ENCODE measurements at regions not wholly inside any gene's neighbourhood (a gene's known extent, or its start where the extent isn't known, plus 50 kb on each side); places are given as distances from the start of the nearest gene placed in this dataset.
A peak's percentile ranks its signal among the peaks of the same experiment; 100 is the strongest.

- H2AFZ ChIP-seq (ENCODE audit: low read length) = no peak overlapping the region
- CTCF ChIA-PET = no interaction called here
- no peaks in the 10 kb centered on the region for H4K20me1 ChIP-seq (ENCODE audit: low read length)
- no peaks in the 10 kb centered on the region for H3K4me1 ChIP-seq (ENCODE audit: insufficient read depth, low read length)
- H3K36me3 ChIP-seq (ENCODE audit: low read depth, low read length) = no peaks in the 10 kb centered on the region
- POLR2A ChIA-PET (ENCODE audit: unreplicated experiment) = no interaction called here
- H3K27me3 ChIP-seq (ENCODE audit: low read length) = no peaks in the 10 kb centered on the region
- no peaks in the 10 kb centered on the region for H3F3A ChIP-seq (ENCODE audit: low read length, unreplicated experiment)
- TF ChIP-seq EZH2phosphoT487 (IDR thresholded peaks at IDR 0.05; ENCODE audit: borderline replicate concordance, low read length) (no peak), EZH2 (IDR thresholded peaks at IDR 0.05; ENCODE audit: low read length, unreplicated experiment) (no peak), CTCF (conservative IDR thresholded peaks at IDR 0.05; ENCODE audit: low read depth, low read length) (no peak)
- no peak overlapping the region for H3K4me3 ChIP-seq (ENCODE audit: low read length)
- DNase-seq (peak; percentile 35), ATAC-seq (no peak)
- H3K79me2 ChIP-seq (ENCODE audit: low read length) = no peaks in the 10 kb centered on the region
- intact Hi-C loops (cut with micrococcal nuclease) = no loop called here
- H3K4me2 ChIP-seq (ENCODE audit: low read length) = no peak overlapping the region
- BruUV-seq (replicated peaks) = no TSS peak
- no peak overlapping the region for H3K9ac ChIP-seq (ENCODE audit: low read length)
- no peaks in the 10 kb centered on the region for H3K9me3 ChIP-seq (ENCODE audit: low read length)
- H3K27ac ChIP-seq (ENCODE audit: low read length) = no peak overlapping the region
- H3K9me2 ChIP-seq (replicated peaks; ENCODE audit: low read length) = no peaks in the 10 kb centered on the region
Measured at GRCh38 chr3:22098021-22098420, 347.0 kb upstream of the ZNF385D start.

- no peak overlapping the region for H3K4me3 ChIP-seq (ENCODE audit: low read length)
- no peak overlapping the region for H3K4me2 ChIP-seq (ENCODE audit: low read length)
- intact Hi-C loops (cut with micrococcal nuclease) = no loop called here
- CTCF ChIA-PET = no interaction called here
- H4K20me1 ChIP-seq (ENCODE audit: low read length) = no peaks in the 10 kb centered on the region
- no peak for ATAC-seq
- H2AFZ ChIP-seq (ENCODE audit: low read length) = no peak overlapping the region
- no peaks in the 10 kb centered on the region for H3K9me3 ChIP-seq (ENCODE audit: low read length)
- peaks cover 16% of the 10 kb centered on the region for H3K4me1 ChIP-seq (ENCODE audit: insufficient read depth, low read length)
- no peak overlapping the region for H3K9ac ChIP-seq (ENCODE audit: low read length)
- BruUV-seq (replicated peaks) = no TSS peak
- no peaks in the 10 kb centered on the region for H3K36me3 ChIP-seq (ENCODE audit: low read depth, low read length)
- DNase-seq = no peak
- no peak overlapping the region for H3K27ac ChIP-seq (ENCODE audit: low read length)
- TF ChIP-seq EZH2phosphoT487 (IDR thresholded peaks at IDR 0.05; ENCODE audit: borderline replicate concordance, low read length) (no peak), EZH2 (IDR thresholded peaks at IDR 0.05; ENCODE audit: low read length, unreplicated experiment) (no peak), CTCF (conservative IDR thresholded peaks at IDR 0.05; ENCODE audit: low read depth, low read length) (no peak)
- no peaks in the 10 kb centered on the region for H3K27me3 ChIP-seq (ENCODE audit: low read length)
- no peaks in the 10 kb centered on the region for H3K79me2 ChIP-seq (ENCODE audit: low read length)
- no peaks in the 10 kb centered on the region for H3K9me2 ChIP-seq (replicated peaks; ENCODE audit: low read length)
- POLR2A ChIA-PET (ENCODE audit: unreplicated experiment) = no interaction called here
- no peaks in the 10 kb centered on the region for H3F3A ChIP-seq (ENCODE audit: low read length, unreplicated experiment)
Measured at GRCh38 chr3:22101351-22101750, 350.3 kb upstream of the ZNF385D start.

GRCh38 chr3:22101811-22102210 is 350.8 kb upstream of the ZNF385D start:
- ATAC-seq (no peak), DNase-seq (peak; percentile 20)
- no peak overlapping the region for H3K4me3 ChIP-seq (ENCODE audit: low read length)
- CTCF ChIA-PET = no interaction called here
- intact Hi-C loops (cut with micrococcal nuclease) = no loop called here
- BruUV-seq (replicated peaks) = no TSS peak
- POLR2A ChIA-PET (ENCODE audit: unreplicated experiment) = no interaction called here
- H3K36me3 ChIP-seq (ENCODE audit: low read depth, low read length) = no peaks in the 10 kb centered on the region
- H4K20me1 ChIP-seq (ENCODE audit: low read length) = no peaks in the 10 kb centered on the region
- no peak overlapping the region for H2AFZ ChIP-seq (ENCODE audit: low read length)
- no peaks in the 10 kb centered on the region for H3K27me3 ChIP-seq (ENCODE audit: low read length)
- H3K79me2 ChIP-seq (ENCODE audit: low read length) = no peaks in the 10 kb centered on the region
- TF ChIP-seq EZH2 (IDR thresholded peaks at IDR 0.05; ENCODE audit: low read length, unreplicated experiment) (no peak), CTCF (conservative IDR thresholded peaks at IDR 0.05; ENCODE audit: low read depth, low read length) (no peak), EZH2phosphoT487 (IDR thresholded peaks at IDR 0.05; ENCODE audit: borderline replicate concordance, low read length) (no peak)
- no peaks in the 10 kb centered on the region for H3F3A ChIP-seq (ENCODE audit: low read length, unreplicated experiment)
- no peaks in the 10 kb centered on the region for H3K9me3 ChIP-seq (ENCODE audit: low read length)
- H3K27ac ChIP-seq (ENCODE audit: low read length) = no peak overlapping the region
- H3K9me2 ChIP-seq (replicated peaks; ENCODE audit: low read length) = no peaks in the 10 kb centered on the region
- H3K4me2 ChIP-seq (ENCODE audit: low read length) = no peak overlapping the region
- peaks cover 21% of the 10 kb centered on the region for H3K4me1 ChIP-seq (ENCODE audit: insufficient read depth, low read length)
- no peak overlapping the region for H3K9ac ChIP-seq (ENCODE audit: low read length)
